ENCODE measurements at regions not wholly inside any gene's neighbourhood (a gene's known extent, or its start where the extent isn't known, plus 50 kb on each side); places are given as distances from the start of the nearest gene placed in this dataset.

DNA sequence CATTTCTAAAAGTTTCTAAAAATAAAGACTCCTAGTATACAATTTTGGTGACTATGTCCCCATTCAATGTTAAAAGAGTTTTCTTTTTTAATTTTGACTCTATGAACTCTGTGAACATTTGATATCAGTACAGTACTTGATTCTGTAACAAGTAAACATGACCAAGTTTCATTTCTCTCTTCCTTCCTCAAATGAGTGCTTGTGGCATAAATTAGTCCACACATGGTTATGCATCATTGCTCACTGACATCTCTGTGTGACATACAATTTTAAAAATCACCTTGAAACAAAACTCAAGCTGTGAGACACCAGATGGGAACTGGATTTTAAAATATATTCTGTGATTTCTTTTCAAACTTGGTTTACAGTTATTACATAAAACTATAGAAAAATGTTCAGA is 253.9 kb upstream of the MDGA2 start:
- TF ChIP-seq, protein P1, sequence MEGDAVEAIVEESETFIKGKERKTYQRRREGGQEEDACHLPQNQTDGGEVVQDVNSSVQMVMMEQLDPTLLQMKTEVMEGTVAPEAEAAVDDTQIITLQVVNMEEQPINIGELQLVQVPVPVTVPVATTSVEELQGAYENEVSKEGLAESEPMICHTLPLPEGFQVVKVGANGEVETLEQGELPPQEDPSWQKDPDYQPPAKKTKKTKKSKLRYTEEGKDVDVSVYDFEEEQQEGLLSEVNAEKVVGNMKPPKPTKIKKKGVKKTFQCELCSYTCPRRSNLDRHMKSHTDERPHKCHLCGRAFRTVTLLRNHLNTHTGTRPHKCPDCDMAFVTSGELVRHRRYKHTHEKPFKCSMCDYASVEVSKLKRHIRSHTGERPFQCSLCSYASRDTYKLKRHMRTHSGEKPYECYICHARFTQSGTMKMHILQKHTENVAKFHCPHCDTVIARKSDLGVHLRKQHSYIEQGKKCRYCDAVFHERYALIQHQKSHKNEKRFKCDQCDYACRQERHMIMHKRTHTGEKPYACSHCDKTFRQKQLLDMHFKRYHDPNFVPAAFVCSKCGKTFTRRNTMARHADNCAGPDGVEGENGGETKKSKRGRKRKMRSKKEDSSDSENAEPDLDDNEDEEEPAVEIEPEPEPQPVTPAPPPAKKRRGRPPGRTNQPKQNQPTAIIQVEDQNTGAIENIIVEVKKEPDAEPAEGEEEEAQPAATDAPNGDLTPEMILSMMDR (IDR thresholded peaks at IDR 0.05 in 2 of 3, conservative IDR thresholded peaks at IDR 0.05 in 1 of 3; ENCODE audit: borderline replicate concordance in 1 of 3, insufficient read depth in 1 of 3, low read depth in 2 of 3, low read length in 2 of 3) = no peak
- TF ChIP-seq CBX3 (IDR thresholded peaks at IDR 0.05; ENCODE audit: low read depth) (no peak), YY1 (IDR thresholded peaks at IDR 0.05; ENCODE audit: extremely low read depth, insufficient replicate concordance, low read depth, low read length) (no peak), SP1 (IDR thresholded peaks at IDR 0.05; ENCODE audit: low read depth) (no peak), RAD21 (IDR thresholded peaks at IDR 0.05; ENCODE audit: low read depth) (no peak), EZH2 (IDR thresholded peaks at IDR 0.05) (no peak), CEBPB (IDR thresholded peaks at IDR 0.05; ENCODE audit: low read depth) (no peak), POLR2A (IDR thresholded peaks at IDR 0.05; ENCODE audit: borderline replicate concordance, extremely low read depth, insufficient read depth, insufficient read length) (no peak), ELF1 (IDR thresholded peaks at IDR 0.05; ENCODE audit: borderline replicate concordance, low read depth) (no peak), TCF7L2 (IDR thresholded peaks at IDR 0.05; ENCODE audit: borderline replicate concordance, extremely low read depth, insufficient read depth, insufficient read length) (no peak)
- TF ChIP-seq, protein P2, sequence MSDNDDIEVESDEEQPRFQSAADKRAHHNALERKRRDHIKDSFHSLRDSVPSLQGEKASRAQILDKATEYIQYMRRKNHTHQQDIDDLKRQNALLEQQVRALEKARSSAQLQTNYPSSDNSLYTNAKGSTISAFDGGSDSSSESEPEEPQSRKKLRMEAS (IDR thresholded peaks at IDR 0.05) = no peak
